ENCODE measurements at regions not wholly inside any gene's neighbourhood (a gene's known extent, or its start where the extent isn't known, plus 50 kb on each side); places are given as distances from the start of the nearest gene placed in this dataset.

DNA sequence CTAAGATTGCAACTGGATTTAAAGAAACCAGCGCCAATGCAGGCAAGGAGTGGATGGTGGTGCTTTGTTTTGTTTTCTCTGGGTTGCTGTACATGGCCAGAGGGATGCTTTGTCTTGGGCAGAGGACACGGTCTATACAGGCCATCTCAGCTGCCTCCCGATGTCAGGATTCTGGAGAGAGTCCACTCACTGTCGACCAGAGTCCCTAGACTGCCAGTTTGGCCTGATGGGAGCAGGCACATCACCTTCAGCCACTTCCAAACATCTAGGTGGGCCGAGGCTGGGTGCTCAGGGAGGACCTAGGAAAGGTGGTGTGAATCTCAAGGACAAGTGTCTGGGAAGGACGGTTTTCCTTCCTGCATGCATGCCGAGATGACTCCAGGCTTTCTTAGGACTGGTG, 152.1 kb downstream of the BUB3 start:
- Histone ChIP-seq H3K36me3 (replicated peaks) (no peaks in the 10 kb centered on the region), H3K27me3 (replicated peaks) (no peaks in the 10 kb centered on the region), H3K4me3 (ENCODE audit: low read depth, low read length) (no peak overlapping the region), H3K27ac (no peak overlapping the region)
- in situ Hi-C loops (cut with HindIII; ENCODE audit: low pct_ligation_motif_present, low sequenced_read_pairs), result no loop called here
- TF ChIP-seq, protein P1, sequence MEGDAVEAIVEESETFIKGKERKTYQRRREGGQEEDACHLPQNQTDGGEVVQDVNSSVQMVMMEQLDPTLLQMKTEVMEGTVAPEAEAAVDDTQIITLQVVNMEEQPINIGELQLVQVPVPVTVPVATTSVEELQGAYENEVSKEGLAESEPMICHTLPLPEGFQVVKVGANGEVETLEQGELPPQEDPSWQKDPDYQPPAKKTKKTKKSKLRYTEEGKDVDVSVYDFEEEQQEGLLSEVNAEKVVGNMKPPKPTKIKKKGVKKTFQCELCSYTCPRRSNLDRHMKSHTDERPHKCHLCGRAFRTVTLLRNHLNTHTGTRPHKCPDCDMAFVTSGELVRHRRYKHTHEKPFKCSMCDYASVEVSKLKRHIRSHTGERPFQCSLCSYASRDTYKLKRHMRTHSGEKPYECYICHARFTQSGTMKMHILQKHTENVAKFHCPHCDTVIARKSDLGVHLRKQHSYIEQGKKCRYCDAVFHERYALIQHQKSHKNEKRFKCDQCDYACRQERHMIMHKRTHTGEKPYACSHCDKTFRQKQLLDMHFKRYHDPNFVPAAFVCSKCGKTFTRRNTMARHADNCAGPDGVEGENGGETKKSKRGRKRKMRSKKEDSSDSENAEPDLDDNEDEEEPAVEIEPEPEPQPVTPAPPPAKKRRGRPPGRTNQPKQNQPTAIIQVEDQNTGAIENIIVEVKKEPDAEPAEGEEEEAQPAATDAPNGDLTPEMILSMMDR (IDR thresholded peaks at IDR 0.05; ENCODE audit: low read depth, low read length, missing control alignments), result no peak
- DNase-seq, result no peak

GRCh38 chr10:123309731-123310130, 155.5 kb downstream of the BUB3 start:
- no peak for DNase-seq
- Histone ChIP-seq H3K4me3 (ENCODE audit: low read depth, low read length) (no peak overlapping the region), H3K27ac (no peak overlapping the region), H3K27me3 (replicated peaks) (no peaks in the 10 kb centered on the region), H3K36me3 (replicated peaks) (no peaks in the 10 kb centered on the region)
- TF ChIP-seq, protein P1 (IDR thresholded peaks at IDR 0.05; ENCODE audit: low read depth, low read length, missing control alignments), result no peak
- in situ Hi-C loops (cut with HindIII; ENCODE audit: low pct_ligation_motif_present, low sequenced_read_pairs), result no loop called here

GRCh38 chr10:123316776-123317175, 162.6 kb downstream of the BUB3 start:
- Histone ChIP-seq H3K27me3 (replicated peaks) (no peaks in the 10 kb centered on the region), H3K36me3 (replicated peaks) (no peaks in the 10 kb centered on the region), H3K27ac (no peak overlapping the region), H3K4me3 (ENCODE audit: low read depth, low read length) (no peak overlapping the region)
- in situ Hi-C loops (cut with HindIII; ENCODE audit: low pct_ligation_motif_present, low sequenced_read_pairs), result no loop called here
- TF ChIP-seq, protein P1 (IDR thresholded peaks at IDR 0.05; ENCODE audit: low read depth, low read length, missing control alignments), result no peak
- no peak for DNase-seq

GRCh38 chr10:123318516-123318915, 164.3 kb downstream of the BUB3 start:
- Histone ChIP-seq H3K36me3 (replicated peaks) (no peaks in the 10 kb centered on the region), H3K4me3 (ENCODE audit: low read depth, low read length) (no peak overlapping the region), H3K27ac (no peak overlapping the region), H3K27me3 (replicated peaks) (no peaks in the 10 kb centered on the region)
- DNase-seq, result no peak
- TF ChIP-seq, protein P1 (IDR thresholded peaks at IDR 0.05; ENCODE audit: low read depth, low read length, missing control alignments), result no peak
- in situ Hi-C loops (cut with HindIII; ENCODE audit: low pct_ligation_motif_present, low sequenced_read_pairs), result no loop called here

GRCh38 chr10:123320091-123320490, 165.9 kb downstream of the BUB3 start:
- no peak overlapping the region for H3K4me3 ChIP-seq (ENCODE audit: low read depth, low read length)
- TF ChIP-seq, protein P1 (IDR thresholded peaks at IDR 0.05; ENCODE audit: low read depth, low read length, missing control alignments), result no peak
- no peak for DNase-seq
- H3K27me3 ChIP-seq (replicated peaks), result no peaks in the 10 kb centered on the region
- H3K36me3 ChIP-seq (replicated peaks), result no peaks in the 10 kb centered on the region
- no peak overlapping the region for H3K27ac ChIP-seq
- in situ Hi-C loops (cut with HindIII; ENCODE audit: low pct_ligation_motif_present, low sequenced_read_pairs), result no loop called here

DNA sequence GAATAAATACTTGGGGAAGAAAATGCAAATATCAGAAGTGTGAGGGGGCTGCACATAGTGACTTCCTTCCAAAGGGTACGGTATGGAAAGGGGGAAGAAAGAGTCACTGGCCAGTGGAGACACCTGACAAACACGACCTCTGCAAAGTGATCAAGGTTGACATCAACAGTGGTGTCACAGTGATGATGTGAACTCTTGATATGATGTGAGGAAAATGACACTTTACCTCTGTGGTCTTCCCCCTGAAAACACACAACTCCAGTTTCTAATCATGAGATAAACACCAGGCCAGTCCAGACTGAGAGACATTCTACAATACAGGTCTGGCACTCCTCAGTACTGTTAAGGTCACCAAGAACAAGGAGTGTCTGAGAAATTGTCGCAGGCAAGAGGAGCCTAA, 169.7 kb downstream of the BUB3 start:
- in situ Hi-C loops (cut with HindIII; ENCODE audit: low pct_ligation_motif_present, low sequenced_read_pairs), result no loop called here
- TF ChIP-seq, protein P1 (IDR thresholded peaks at IDR 0.05; ENCODE audit: low read depth, low read length, missing control alignments), result no peak

More for the DNA sequence above, 169.7 kb downstream of the BUB3 start:
- Histone ChIP-seq H3K27ac (no peak overlapping the region), H3K36me3 (replicated peaks) (no peaks in the 10 kb centered on the region), H3K27me3 (replicated peaks) (no peaks in the 10 kb centered on the region), H3K4me3 (ENCODE audit: low read depth, low read length) (no peak overlapping the region)
- no peak for DNase-seq

Data from brain microvascular endothelial cell (primary cell).